ENCODE measurements at regions not wholly inside any gene's neighbourhood (a gene's known extent, or its start where the extent isn't known, plus 50 kb on each side); places are given as distances from the start of the nearest gene placed in this dataset.

- TF ChIP-seq CTCF (IDR thresholded peaks at IDR 0.05) (no peak), POLR2A (IDR thresholded peaks at IDR 0.05) (no peak)
Observed at GRCh38 chr7:131139462-131139861, 188.2 kb upstream of the MKLN1 start.
